ENCODE measurements at regions not wholly inside any gene's neighbourhood (a gene's known extent, or its start where the extent isn't known, plus 50 kb on each side); places are given as distances from the start of the nearest gene placed in this dataset.
"Not testable (repeated sequence)": the region's sequence is repeated elsewhere in the genome, so short reads cannot be mapped to it uniquely, and the experiment has no call there.

DNA sequence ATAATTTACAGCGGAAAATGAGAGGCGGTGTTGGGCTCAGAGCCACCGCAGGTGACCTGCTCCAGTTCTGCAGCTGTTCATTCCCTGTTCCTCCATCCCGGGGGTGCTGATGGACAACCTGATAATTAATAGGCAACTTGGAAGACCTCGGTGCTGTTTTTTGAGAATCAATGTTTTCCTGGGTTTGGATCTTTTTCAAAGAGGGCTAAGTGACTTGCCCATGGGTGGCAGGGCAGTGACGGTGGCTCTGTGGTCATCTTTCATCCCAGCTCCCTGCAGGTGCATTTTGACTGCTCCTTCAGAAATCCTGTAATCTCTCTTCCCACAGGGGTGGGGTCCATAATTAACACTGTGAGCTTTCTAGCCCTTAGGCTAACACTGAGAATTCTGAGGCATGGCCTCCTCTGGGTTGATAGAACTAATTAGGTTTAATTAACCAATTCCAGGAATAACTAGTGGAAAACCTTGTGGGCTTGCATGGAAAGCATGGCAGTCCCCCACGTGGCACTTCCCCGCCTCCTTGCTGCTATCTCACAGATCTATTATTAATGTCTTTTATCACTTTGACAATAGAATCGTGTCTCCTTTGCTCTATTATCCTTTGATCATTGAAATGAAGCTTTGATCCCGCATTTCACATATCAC, 217.9 kb downstream of the GLRX3 start:
- intact Hi-C loops (cut with micrococcal nuclease): no loop called here
- no peak for ATAC-seq

GRCh38 chr10:130354573-130354954, 218.4 kb downstream of the GLRX3 start:
- BruUV-seq (replicated peaks): no TSS peak
- no peaks in the 10 kb centered on the region for H3K4me1 ChIP-seq (ENCODE audit: insufficient read depth, low read length)
- ChIA-PET POLR2A (ENCODE audit: unreplicated experiment) (no interaction called here), CTCF (no interaction called here)
- TF ChIP-seq EZH2phosphoT487 (IDR thresholded peaks at IDR 0.05; ENCODE audit: borderline replicate concordance, low read length) (no peak), EZH2 (IDR thresholded peaks at IDR 0.05; ENCODE audit: low read length, unreplicated experiment) (no peak)
- TF ChIP-seq, protein P1, sequence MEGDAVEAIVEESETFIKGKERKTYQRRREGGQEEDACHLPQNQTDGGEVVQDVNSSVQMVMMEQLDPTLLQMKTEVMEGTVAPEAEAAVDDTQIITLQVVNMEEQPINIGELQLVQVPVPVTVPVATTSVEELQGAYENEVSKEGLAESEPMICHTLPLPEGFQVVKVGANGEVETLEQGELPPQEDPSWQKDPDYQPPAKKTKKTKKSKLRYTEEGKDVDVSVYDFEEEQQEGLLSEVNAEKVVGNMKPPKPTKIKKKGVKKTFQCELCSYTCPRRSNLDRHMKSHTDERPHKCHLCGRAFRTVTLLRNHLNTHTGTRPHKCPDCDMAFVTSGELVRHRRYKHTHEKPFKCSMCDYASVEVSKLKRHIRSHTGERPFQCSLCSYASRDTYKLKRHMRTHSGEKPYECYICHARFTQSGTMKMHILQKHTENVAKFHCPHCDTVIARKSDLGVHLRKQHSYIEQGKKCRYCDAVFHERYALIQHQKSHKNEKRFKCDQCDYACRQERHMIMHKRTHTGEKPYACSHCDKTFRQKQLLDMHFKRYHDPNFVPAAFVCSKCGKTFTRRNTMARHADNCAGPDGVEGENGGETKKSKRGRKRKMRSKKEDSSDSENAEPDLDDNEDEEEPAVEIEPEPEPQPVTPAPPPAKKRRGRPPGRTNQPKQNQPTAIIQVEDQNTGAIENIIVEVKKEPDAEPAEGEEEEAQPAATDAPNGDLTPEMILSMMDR (conservative IDR thresholded peaks at IDR 0.05; ENCODE audit: low read depth, low read length): no peak
- no peaks in the 10 kb centered on the region for H3K79me2 ChIP-seq (ENCODE audit: low read length)
- no peak overlapping the region for H2AFZ ChIP-seq (ENCODE audit: low read length)
- no peak for ATAC-seq
- intact Hi-C loops (cut with micrococcal nuclease): no loop called here
- H3K9me3 ChIP-seq (ENCODE audit: low read length): no peaks in the 10 kb centered on the region
- no peak overlapping the region for H3K4me3 ChIP-seq (ENCODE audit: low read length)
- H3F3A ChIP-seq (ENCODE audit: low read length, unreplicated experiment): no peaks in the 10 kb centered on the region
- no peak overlapping the region for H3K9ac ChIP-seq (ENCODE audit: low read length)
- no peak for DNase-seq
- H3K9me2 ChIP-seq (replicated peaks; ENCODE audit: low read length): no peaks in the 10 kb centered on the region
- no peaks in the 10 kb centered on the region for H3K36me3 ChIP-seq (ENCODE audit: low read depth, low read length)
- H3K27me3 ChIP-seq (ENCODE audit: low read length): no peaks in the 10 kb centered on the region
- H4K20me1 ChIP-seq (ENCODE audit: low read length): no peaks in the 10 kb centered on the region
- H3K4me2 ChIP-seq (ENCODE audit: low read length): no peak overlapping the region
- no peak overlapping the region for H3K27ac ChIP-seq (ENCODE audit: low read length)

More for the DNA sequence above, 217.9 kb downstream of the GLRX3 start:
- Histone ChIP-seq H3K9ac (ENCODE audit: low read length) (no peak overlapping the region), H3F3A (ENCODE audit: low read length, unreplicated experiment) (no peaks in the 10 kb centered on the region), H3K27me3 (ENCODE audit: low read length) (no peaks in the 10 kb centered on the region), H3K9me2 (replicated peaks; ENCODE audit: low read length) (no peaks in the 10 kb centered on the region), H3K4me3 (ENCODE audit: low read length) (no peak overlapping the region), H3K4me1 (ENCODE audit: insufficient read depth, low read length) (no peaks in the 10 kb centered on the region), H3K36me3 (ENCODE audit: low read depth, low read length) (no peaks in the 10 kb centered on the region), H3K9me3 (ENCODE audit: low read length) (no peaks in the 10 kb centered on the region), H4K20me1 (ENCODE audit: low read length) (no peaks in the 10 kb centered on the region), H3K27ac (ENCODE audit: low read length) (no peak overlapping the region), H3K79me2 (ENCODE audit: low read length) (no peaks in the 10 kb centered on the region), H3K4me2 (ENCODE audit: low read length) (no peak overlapping the region), H2AFZ (ENCODE audit: low read length) (no peak overlapping the region)
- CTCF ChIA-PET: no interaction called here
- TF ChIP-seq EZH2 (IDR thresholded peaks at IDR 0.05; ENCODE audit: low read length, unreplicated experiment) (no peak), EZH2phosphoT487 (IDR thresholded peaks at IDR 0.05; ENCODE audit: borderline replicate concordance, low read length) (no peak)
- TF ChIP-seq, protein P1 (conservative IDR thresholded peaks at IDR 0.05; ENCODE audit: low read depth, low read length): no peak
- POLR2A ChIA-PET (ENCODE audit: unreplicated experiment): no interaction called here
- BruUV-seq (replicated peaks): no TSS peak
- DNase-seq: no peak

DNA sequence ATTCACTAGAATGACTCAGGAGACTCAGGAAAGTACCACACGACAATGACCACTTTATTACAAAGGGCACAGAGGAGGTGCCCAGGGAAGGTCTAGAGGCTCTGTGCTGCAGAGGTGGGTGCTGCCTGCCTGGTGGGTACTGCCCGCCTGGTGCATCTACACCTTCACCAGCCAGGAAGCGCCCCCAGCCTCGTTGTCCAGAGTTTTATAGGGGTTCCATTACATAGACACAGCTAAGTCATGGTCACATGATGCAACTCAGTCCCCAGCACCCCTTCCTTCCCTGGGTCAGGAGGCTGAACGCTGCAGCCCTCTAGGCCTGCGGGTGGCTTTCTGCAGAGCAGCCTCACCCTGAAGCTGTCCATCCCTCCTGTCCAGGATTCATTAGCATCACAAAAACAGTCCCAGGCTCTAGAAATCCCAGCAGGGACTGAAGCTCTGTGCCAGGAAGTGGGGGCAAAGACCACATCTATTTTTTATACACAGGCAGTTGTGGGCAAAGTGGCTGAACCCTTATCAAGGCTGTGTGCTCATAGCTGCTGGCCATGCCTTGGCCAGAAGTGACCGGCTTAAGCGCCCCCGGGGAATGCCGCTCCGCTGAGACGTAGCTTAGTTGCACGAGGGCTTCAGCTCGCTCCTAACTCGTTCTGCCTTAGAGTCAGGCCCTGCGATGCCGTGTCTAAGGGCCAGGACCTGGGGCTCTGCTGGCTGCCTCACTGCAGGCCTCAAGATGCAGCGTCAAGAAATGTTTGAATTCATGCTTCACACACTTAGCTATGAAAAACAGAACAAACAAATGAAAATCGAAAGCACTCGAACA, 219.0 kb downstream of the GLRX3 start:
- no peak for ATAC-seq
- no peak overlapping the region for H3K27ac ChIP-seq (ENCODE audit: low read length)
- no peaks in the 10 kb centered on the region for H3K79me2 ChIP-seq (ENCODE audit: low read length)
- BruUV-seq (replicated peaks): no TSS peak
- TF ChIP-seq EZH2 (IDR thresholded peaks at IDR 0.05; ENCODE audit: low read length, unreplicated experiment) (no peak), EZH2phosphoT487 (IDR thresholded peaks at IDR 0.05; ENCODE audit: borderline replicate concordance, low read length) (no peak)
- TF ChIP-seq, protein P1 (conservative IDR thresholded peaks at IDR 0.05; ENCODE audit: low read depth, low read length): no peak
- no peak overlapping the region for H3K9ac ChIP-seq (ENCODE audit: low read length)
- no peaks in the 10 kb centered on the region for H3K4me1 ChIP-seq (ENCODE audit: insufficient read depth, low read length)
- CTCF ChIA-PET: no interaction called here
- H3K4me3 ChIP-seq (ENCODE audit: low read length): no peak overlapping the region
- no peaks in the 10 kb centered on the region for H3K9me3 ChIP-seq (ENCODE audit: low read length)
- intact Hi-C loops (cut with micrococcal nuclease): no loop called here
- H3K27me3 ChIP-seq (ENCODE audit: low read length): no peaks in the 10 kb centered on the region
- H3K4me2 ChIP-seq (ENCODE audit: low read length): no peak overlapping the region
- POLR2A ChIA-PET (ENCODE audit: unreplicated experiment): no interaction called here
- no peaks in the 10 kb centered on the region for H3K9me2 ChIP-seq (replicated peaks; ENCODE audit: low read length)
- H2AFZ ChIP-seq (ENCODE audit: low read length): no peak overlapping the region
- no peak for DNase-seq
- H3K36me3 ChIP-seq (ENCODE audit: low read depth, low read length): no peaks in the 10 kb centered on the region
- no peaks in the 10 kb centered on the region for H4K20me1 ChIP-seq (ENCODE audit: low read length)
- H3F3A ChIP-seq (ENCODE audit: low read length, unreplicated experiment): no peaks in the 10 kb centered on the region

- H3K9me2 ChIP-seq (replicated peaks; ENCODE audit: low read length); H3K4me2 ChIP-seq (ENCODE audit: low read length); H3K4me3 ChIP-seq (ENCODE audit: low read length); H4K20me1 ChIP-seq (ENCODE audit: low read length); H3K9ac ChIP-seq (ENCODE audit: low read length); H2AFZ ChIP-seq (ENCODE audit: low read length); H3K36me3 ChIP-seq (ENCODE audit: low read depth, low read length); H3K27me3 ChIP-seq (ENCODE audit: low read length); CTCF ChIA-PET; H3K9me3 ChIP-seq (ENCODE audit: low read length); H3F3A ChIP-seq (ENCODE audit: low read length, unreplicated experiment); ATAC-seq; DNase-seq; POLR2A ChIA-PET (ENCODE audit: unreplicated experiment); H3K27ac ChIP-seq (ENCODE audit: low read length); BruUV-seq (replicated peaks); H3K4me1 ChIP-seq (ENCODE audit: insufficient read depth, low read length); H3K79me2 ChIP-seq (ENCODE audit: low read length); intact Hi-C loops (cut with micrococcal nuclease): not testable (repeated sequence)
Measured at GRCh38 chr10:130356429-130356828, 220.2 kb downstream of the GLRX3 start.
